Stimulated activated CD4-positive, alpha-beta T cell treated with anti-CD3 and anti-CD28 coated beads, Interleukin-1b, Interleukin-23, amount 100 ng/mL, for 48 hours (primary cell): ENCODE measurements at regions not wholly inside any gene's neighbourhood (a gene's known extent, or its start where the extent isn't known, plus 50 kb on each side); places are given as distances from the start of the nearest gene placed in this dataset.

Experiments
- DNase-seq: peaks from one replicate; pipeline ENCODE4 v3.0.0-alpha.2; 2020

DNA sequence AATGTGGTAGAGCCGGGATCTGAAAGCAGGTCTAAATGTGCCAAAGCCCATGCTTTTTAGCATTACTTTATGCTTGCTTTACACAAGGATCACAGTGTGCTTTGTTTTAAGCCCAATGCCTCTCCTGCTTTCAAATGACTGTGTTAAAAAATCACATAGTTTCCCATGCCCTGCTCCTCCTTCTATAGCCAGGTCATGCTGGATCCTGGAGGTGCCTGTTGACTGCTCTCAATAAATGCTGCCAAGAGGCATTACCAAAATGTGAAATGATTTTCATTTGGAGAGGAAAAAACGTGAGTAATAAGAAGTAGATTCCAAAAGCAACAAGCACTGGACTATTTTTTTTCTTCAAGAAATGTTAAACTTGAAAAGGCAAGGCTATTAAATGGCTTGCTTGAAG lies 420.7 kb upstream of the USP24 start:
- no peak for DNase-seq

GRCh38 chr1:55634516-55634915 lies 419.4 kb upstream of the USP24 start:
- no peak for DNase-seq

DNA sequence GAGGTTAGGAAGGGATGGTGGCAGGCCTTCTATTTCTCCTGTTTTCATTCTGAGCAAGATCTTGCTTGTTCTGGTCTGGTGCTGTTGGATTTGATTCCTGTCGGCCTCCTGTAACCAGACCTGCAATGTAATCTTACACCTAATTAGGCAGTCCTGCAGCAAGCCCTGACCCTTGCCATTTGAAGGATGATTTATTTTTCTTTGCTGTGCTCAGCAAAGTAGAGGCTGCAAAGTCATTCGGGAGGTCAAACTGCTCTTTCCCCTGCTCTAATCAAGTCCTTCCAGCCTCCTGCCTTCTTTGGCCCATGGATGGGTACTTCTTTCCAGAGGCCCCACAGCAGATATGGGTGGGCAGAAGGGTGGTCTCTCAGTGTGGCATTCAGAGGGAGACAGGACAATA lies 417.7 kb upstream of the USP24 start:
- no peak for DNase-seq

- DNase-seq, result no peak
These were observed 416.9 kb upstream of the USP24 start for GRCh38 chr1:55632058-55632457.

GRCh38 chr1:55631509-55631908 lies 416.3 kb upstream of the USP24 start:
- DNase-seq, result no peak

DNA sequence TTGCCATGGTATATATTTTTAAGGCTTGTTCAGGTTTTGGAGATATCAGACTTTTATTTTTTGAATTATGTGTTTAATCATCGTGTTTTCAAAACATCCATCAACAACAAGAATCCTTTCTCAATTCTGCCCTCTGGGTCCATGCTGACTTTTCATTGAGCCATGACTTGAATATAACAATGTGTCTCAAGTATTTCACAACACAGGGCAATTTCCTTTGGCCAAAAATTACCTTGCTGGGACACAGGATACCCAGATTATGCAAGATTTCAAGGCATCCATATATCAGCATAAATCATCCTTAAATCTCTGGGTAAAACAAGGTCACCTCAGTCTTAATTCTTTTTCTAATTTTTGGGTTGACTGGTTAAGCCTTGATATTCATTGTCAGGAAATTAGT lies 411.2 kb upstream of the USP24 start:
- no peak for DNase-seq

- no peak for DNase-seq
These were observed 409.6 kb upstream of the USP24 start for GRCh38 chr1:55624766-55625165.

DNA sequence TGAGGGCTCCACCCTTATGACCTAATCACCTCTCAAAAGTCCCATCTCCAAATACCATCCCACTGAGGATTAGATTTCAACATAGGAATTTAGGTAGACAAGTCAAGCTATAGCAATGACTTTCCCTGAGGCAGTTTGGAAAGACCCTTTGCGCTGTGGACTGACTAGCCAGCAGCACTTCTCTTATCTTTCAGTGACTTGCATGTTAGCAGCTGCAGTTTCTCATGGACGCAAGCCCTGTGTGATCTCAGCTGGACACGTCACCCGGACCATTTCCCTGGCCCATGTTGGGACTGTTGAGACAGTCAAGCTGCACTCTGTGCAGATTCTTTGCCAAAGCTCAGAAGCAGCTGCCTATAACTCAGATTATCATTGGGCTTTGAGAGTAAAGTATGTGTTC lies 408.1 kb upstream of the USP24 start:
- no peak for DNase-seq

GRCh38 chr1:55622074-55622473 lies 406.9 kb upstream of the USP24 start:
- DNase-seq, result no peak

GRCh38 chr1:55618199-55618598 lies 403.0 kb upstream of the USP24 start:
- DNase-seq, result no peak

GRCh38 chr1:55617288-55617982 lies 402.3 kb upstream of the USP24 start:
- DNase-seq, result no peak

GRCh38 chr1:55612988-55613387 lies 397.8 kb upstream of the USP24 start:
- no peak for DNase-seq

DNA sequence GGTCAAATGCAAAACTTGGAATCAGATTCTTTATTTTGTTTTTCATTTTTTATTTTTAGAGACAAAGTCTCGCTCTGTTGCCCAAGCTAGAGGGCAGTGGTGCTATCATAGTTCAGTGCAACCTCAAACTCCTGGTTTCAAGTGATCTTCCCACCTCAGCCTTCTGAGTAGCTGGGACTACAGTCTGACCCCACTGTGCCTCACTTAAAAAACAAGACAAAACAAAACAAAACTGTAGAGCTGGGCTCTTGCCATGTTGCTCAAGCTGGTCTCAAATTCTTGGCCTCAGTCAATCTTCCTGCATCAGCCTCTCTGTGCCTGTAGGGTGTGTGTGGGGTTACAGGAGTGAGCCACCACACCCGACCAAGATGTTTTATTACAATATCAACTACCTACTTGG lies 396.0 kb upstream of the USP24 start:
- no peak for DNase-seq

- no peak for DNase-seq
These were observed 395.0 kb upstream of the USP24 start for GRCh38 chr1:55610203-55610602.

GRCh38 chr1:55609630-55610029 lies 394.5 kb upstream of the USP24 start:
- no peak for DNase-seq

- DNase-seq, result no peak
These were observed 390.0 kb upstream of the USP24 start for GRCh38 chr1:55605155-55605554.

DNA sequence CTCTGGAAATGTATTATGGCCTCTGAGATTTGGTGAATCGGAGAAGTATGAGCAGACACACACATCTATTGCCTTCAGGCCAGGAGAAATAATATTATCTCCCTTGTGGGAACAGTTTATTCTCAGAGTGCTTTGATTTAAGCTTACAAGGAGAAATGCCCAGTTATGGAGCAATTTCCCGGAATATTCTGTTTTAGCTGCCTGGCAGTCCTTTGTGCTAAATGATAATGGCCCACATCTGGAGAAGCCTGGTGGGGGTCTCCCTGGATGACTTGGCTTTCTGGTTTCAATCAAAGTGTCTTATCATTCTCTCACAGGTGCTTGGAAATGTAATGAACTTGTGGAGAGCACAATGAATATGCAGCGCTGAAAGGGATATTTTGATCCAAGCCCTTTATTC lies 389.6 kb upstream of the USP24 start:
- DNase-seq, result no peak

GRCh38 chr1:55604179-55604578 lies 389.0 kb upstream of the USP24 start:
- no peak for DNase-seq

GRCh38 chr1:55600242-55600641 lies 385.1 kb upstream of the USP24 start:
- DNase-seq, result no peak

DNA sequence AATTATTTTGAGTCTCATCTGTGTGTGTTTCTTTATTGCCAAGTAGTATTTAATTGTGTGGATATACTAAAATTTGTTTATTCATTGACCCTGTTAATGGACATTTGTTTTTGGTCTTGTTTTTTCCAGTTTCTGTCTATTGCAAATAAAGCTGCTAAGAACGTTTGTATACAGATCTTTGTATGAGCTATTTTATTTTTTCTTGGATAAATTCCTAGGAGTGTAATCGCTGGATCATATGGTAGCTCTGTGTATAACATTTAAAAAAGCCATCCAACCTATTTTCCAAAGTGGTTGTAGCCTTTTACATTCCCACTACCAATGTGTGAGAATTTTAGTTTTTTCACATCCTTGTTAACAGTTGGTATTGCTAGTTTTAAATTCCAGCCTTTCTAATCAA lies 382.7 kb upstream of the USP24 start:
- DNase-seq, result no peak

GRCh38 chr1:55594701-55595100 lies 379.5 kb upstream of the USP24 start:
- no peak for DNase-seq

- no peak for DNase-seq
These were observed 378.1 kb upstream of the USP24 start for GRCh38 chr1:55593298-55593697.

DNA sequence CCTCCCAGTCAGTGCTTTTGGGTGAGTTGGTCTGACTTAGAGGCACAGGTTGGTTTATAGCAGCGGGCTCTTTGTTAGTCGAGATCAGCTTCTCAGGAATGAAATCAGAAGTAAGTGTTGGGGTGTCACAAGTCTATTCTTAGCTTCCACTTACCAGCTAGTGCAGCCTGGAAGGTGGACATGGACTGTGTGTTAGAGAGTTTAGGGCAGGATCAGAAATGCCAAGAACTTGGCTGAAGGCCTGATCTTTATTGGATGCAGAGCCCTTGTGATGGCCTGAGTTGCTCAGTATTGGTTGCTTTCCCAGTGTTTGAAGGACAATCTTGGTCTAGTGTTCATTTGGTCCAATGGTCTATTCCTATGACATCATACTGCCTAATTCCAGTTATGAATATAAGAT lies 377.0 kb upstream of the USP24 start:
- DNase-seq, result no peak

DNA sequence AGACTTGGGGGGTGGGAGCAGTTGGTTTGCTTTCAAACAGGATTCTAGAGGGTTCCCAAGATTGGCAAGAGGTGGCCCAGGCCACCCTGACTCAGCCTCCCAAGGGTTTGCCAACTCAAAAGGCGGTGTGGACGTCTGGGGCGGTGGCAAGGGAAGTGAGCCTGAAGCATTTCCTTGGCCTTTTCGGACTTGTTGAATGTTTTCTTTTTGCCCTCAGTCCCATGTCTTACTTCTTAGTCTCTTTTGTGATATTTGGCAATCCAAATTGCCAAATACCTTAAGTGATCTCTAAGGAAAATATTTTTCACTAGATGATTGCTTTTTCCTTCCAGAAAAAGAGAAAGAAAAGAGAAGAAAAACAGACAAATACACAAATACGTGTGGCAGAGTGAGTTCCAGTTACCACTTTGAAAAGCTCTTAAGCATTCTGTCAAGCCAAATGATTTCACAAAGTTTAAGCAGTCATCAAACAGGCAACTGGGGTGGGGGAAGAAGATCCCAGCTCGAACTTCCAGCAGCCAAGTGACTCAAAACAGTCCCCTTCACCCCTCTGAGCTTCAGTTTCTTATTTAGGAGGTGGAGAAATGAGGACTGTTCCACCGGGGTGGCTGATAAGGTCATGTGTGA lies 374.6 kb upstream of the USP24 start:
- DNase-seq, result no peak

GRCh38 chr1:55588309-55588708 lies 373.1 kb upstream of the USP24 start:
- DNase-seq, result no peak
